ENCODE measurements at regions not wholly inside any gene's neighbourhood (a gene's known extent, or its start where the extent isn't known, plus 50 kb on each side); places are given as distances from the start of the nearest gene placed in this dataset.

DNA sequence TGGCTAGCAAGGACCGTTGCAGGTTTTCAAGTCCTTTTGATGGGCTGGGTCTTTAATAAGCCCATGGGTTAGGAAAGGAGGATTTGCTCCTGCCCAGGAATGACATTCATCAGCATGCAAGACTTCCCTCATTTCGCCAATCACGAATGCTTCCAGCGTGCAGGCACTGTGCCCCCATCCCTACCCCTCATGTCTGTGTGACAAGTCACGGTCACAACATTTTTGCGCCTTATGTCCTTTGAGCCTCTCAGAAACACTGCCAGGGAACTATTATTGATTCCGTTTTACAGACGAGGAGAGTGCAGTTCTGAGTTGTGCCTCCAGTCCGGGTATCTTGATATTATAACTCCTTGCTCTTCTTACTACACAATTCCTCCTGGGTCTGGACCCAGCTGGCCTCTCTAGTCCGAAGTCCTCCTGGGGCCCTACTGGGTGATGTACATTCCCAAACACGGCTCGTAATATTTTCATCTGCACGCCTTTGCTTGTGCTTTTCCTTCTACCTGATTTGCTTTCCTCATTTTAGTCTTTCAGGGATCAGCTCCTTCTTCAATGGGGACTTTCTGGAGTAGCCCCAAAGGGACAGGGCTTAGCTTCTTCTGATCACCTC is 101.8 kb upstream of the MYCN start:
- DNase-seq (ENCODE audit: low spot score) = no peak

DNA sequence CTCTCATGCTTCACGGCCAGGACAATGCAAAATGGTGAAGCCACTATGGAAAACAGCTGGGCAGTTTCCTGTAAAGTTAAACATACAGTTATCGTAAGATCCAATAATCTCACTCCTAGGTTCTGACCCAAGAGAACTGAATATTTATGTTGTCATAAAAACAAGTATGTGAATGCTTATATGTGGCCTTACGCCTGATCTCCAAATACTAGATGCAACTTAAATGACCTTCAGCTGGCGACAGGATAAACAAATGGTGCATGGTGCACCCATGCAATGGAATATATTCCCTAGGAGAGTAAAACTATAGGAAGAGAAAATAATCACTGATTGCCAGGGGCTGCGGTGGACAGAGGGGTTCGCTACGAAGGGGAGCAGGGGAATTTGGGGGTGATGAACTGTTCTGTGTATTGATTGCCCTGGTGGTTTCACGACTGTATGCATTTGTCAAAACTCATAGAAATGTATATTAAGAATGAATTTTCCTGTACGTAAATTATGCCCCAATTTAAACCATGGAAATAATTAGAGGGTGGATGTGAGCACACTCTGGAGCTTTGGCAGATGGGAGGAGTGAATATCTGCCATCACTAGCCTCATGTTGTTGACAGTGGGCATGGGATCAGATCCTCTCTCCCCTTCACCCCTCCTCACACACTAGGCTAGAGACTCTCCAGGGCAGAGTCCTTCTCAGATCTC is 100.8 kb upstream of the MYCN start:
- DNase-seq (ENCODE audit: low spot score) = peak; percentile 93

DNA sequence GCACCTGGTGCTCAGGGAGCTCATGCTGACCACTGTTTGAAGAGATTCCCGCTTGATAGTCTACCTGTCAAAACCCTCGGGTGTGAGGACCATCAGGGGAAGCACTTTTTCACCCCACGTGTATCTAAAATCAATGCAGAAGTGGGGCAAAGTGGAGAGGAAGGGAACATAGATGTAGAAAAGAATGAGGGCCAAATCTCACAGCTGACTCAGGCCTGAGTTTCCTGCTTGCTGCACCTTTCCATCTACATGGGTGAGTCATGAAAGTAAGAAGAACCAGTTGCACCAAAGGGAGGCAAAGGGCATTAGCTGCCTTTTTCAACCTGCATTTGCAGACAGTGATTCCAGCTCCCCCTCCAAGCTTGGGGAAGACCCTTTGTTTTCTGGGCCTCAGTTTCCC is 100.2 kb upstream of the MYCN start:
- DNase-seq (ENCODE audit: low spot score) = no peak

DNA sequence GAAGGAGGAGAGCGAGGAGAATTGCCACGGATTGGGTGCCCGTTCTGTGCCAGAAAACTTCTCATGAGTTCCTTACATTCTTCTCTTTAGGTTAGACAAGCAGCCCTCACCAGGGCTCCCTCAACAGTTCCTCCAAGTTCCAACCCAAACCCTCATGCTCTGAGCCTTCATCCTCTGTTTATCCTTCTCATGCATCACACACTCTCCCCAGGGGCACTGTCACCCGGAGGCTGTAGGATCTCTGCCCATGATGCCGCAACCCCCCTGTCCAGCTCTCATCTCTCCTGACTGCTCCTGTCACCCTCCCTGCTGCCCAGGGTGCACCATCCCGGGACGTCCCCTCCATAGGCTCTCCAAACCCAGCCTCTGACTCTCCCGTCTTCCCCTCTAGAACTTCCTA is 99.4 kb upstream of the MYCN start:
- no peak for DNase-seq (ENCODE audit: low spot score)

- DNase-seq (ENCODE audit: low spot score) = no peak
Observed at GRCh38 chr2:15841776-15842560, 98.4 kb upstream of the MYCN start.

DNA sequence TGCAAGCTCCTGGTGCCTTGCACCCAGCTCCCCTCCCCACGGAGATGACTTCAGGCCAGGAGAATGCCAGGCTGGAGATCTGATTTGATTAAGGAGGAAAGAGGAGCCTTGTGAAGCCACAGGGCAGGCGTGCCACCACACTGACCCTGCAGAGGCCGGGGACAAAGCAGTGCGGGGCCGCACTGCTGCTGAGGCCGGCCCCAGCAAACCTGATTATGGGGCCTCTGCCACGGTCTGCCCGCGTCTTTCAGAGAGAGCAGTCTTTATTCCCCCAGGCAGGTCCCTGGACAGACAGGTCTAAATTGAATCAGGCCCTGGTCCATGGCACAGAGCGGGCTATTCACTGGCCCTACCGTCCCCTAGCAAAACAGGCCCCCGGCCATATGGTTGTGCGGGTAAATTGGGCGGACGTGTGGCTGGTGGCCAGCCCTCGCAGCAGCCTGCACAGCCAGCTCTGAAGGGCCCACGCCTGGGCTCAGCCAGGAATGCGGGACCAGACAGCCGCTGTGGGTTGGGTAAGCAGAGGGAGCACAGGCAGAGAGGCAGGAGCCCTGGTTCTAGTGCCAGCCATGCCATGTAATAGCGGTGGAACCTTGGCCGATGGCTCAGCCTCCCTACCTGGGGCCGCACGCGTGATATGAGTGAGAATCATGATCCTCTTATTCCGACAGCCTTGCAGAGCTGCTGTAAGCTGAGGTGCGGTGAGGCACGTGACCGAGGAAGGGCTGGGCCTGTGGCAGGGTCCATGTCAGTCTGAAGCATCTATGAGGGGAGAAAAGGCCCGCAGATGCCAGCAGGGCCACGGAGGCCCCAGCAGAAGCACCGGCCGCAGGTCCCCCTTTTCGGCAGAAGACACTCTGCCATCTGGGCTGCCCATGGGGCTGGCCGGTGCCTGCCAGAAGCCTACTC is 97.3 kb upstream of the MYCN start:
- no peak for DNase-seq (ENCODE audit: low spot score)

- no peak for DNase-seq (ENCODE audit: low spot score)
Observed at GRCh38 chr2:15844211-15844801, 96.0 kb upstream of the MYCN start.

DNA sequence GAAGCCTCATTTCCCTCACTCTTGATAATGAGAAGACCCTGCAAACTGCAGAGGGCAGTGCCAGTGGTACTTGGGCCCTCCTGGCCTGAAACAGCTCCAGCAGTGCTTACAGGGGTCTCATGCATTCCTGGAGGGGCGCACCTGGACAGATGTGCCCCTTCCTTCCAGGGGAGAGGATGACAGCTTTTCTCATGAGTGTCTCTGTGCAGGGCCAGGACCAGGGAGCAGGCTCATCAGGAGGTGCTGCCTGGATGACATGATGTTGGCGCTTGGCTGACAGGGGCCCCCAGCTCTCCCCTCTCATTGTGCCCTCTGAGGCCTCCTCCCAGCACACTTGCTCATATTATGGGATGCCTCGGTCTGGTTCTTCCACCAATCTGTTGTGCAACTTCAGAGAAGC is 95.1 kb upstream of the MYCN start:
- no peak for DNase-seq (ENCODE audit: low spot score)

GRCh38 chr2:15845737-15846405 is 94.5 kb upstream of the MYCN start:
- no peak for DNase-seq (ENCODE audit: low spot score)

DNA sequence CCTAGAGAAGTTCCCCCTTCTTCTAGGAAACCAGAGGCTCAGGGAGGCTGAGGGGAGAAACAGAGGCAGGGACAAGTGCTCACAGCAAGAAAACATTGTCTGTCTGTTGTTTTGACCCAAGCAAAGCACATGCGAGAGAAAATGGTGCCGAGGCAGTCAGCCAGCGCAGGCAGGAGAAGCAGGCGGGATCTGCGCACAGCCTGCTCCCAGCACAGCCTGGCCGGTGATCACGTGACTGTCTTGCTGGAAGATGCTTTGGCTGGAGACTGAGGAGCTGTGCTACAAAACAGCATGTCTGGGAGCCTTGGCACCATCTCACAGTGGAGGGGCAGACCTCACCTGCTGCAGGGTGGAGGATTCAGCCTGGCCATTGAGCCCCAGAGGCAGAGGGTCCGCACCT is 93.7 kb upstream of the MYCN start:
- no peak for DNase-seq (ENCODE audit: low spot score)

DNA sequence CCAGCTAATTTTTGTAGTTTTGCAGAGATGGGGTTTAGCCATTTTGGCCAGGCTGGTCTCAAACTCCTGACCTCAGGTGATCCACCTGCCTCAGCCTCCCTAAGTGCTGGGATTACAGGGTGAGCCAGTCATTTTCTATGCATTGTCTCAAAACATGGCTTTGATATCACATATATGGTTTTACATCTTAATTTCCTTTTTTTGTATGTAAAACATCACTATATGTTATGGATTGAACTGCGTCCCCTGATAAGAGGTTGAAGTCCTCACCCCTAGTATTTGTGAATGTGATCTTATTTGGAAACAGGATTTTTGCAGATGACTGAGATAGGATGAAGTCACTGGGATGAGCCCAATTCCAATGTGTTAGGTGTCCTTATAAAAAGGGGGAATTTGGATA is 89.8 kb upstream of the MYCN start:
- peak; percentile 94 for DNase-seq (ENCODE audit: low spot score)

GRCh38 chr2:15851076-15851693 is 89.2 kb upstream of the MYCN start:
- peak; percentile 94 for DNase-seq (ENCODE audit: low spot score)

GRCh38 chr2:15852811-15853210 is 87.5 kb upstream of the MYCN start:
- peak; percentile 92 for DNase-seq (ENCODE audit: low spot score)

GRCh38 chr2:15853903-15854302 is 86.4 kb upstream of the MYCN start:
- peak; percentile 91 for DNase-seq (ENCODE audit: low spot score)

GRCh38 chr2:15855766-15856260 is 84.5 kb upstream of the MYCN start:
- peak; percentile 90 for DNase-seq (ENCODE audit: low spot score)

GRCh38 chr2:15856318-15856717 is 84.0 kb upstream of the MYCN start:
- no peak for DNase-seq (ENCODE audit: low spot score)

DNA sequence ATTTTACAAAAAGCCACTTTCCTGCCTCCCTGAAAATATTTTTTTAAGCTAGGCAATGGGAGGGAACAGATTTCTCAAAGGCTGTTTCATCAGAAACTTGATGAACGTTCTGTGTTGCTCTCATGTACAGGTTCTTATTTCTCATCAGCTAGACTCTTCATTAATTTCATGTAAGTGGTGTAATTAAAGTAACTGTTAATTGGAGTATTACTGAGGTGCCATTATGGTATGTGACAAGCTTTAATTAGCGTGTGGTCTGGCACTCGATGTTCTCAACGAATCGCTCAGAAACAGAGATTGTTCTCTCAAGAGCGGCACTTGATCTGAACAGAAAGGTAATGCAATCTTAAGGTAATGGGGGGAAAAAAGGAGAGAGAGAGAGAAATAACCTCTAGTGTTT is 81.9 kb upstream of the MYCN start:
- DNase-seq (ENCODE audit: low spot score) = no peak

DNA sequence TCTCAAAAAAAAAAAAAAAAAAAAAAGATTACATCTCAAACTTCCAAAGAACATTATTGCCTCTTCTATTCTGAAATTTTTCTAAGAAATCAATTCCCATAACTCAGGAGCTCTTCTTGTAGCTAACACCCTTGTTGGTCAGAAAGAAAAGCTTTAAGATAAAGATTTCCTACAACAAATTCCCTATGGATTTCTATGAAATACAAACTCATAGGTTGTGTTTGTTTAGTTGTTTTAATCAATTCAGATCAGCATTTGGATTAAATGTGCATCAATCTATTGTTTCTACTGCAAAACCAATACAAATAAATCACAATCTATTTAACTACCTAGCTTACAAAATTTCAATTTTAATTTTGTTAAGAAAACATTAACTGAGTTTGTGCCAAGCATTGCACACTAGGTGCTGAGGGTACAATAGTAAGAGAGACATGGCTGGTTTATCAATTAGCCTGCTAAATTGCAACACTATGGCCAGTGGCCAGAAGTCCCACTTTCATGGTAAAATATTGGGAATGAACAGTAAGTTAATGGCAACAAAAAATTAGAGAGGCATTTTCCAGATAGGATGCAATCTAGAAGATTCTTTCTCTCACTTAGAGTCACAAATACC is 80.2 kb upstream of the MYCN start:
- DNase-seq (ENCODE audit: low spot score) = peak; percentile 91

DNA sequence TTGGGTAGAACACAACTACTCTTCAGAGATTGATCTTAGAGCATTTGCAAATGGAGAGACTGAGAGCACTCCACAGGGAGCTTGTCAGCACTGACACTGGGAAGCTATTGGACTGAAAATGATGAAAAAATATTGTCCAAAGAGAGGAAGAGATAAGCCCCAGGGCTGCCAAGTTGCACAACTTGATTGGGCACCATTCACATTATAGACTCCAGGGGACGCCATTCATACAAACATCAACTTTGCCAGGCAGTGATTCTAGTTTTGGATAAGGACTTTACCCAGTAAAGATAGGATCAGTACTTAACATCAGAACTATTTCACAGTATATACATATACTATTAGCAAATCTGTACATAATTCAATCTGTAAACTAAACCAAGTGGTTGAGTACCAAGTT is 79.6 kb upstream of the MYCN start:
- no peak for DNase-seq (ENCODE audit: low spot score)
